ENCODE measurements at regions not wholly inside any gene's neighbourhood (a gene's known extent, or its start where the extent isn't known, plus 50 kb on each side); places are given as distances from the start of the nearest gene placed in this dataset.
"Not testable (repeated sequence)": the region's sequence is repeated elsewhere in the genome, so short reads cannot be mapped to it uniquely, and the experiment has no call there.

DNA sequence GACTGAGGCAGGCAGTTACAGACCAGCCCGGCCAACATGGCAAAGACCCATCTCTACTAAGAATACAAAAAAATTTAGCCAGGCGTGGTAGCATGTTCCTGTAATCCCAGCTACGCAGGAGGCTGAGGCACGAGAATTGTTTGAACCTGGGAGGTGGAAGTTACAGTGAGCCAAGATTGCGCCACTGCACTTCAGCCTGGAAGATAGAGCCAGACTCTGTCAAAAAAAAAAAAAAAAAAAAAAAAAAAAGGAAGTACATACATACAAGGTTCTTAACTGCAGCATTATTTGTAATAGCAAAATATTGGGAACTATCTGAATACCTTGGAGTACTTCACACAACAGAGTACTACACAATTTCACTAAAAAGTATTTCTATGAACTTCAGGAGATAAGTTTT, 183.5 kb upstream of the OLIG3 start:
- Histone ChIP-seq H3K27me3 (ENCODE audit: low read depth) (no peaks in the 10 kb centered on the region), H3K4me1 (peaks cover 13% of the 10 kb centered on the region), H3K9me3 (no peaks in the 10 kb centered on the region), H3K27ac (no peak overlapping the region), H3K4me3 (no peak overlapping the region), H3K36me3 (no peaks in the 10 kb centered on the region)
- peak; percentile 84 for DNase-seq
- TF ChIP-seq, protein P1, sequence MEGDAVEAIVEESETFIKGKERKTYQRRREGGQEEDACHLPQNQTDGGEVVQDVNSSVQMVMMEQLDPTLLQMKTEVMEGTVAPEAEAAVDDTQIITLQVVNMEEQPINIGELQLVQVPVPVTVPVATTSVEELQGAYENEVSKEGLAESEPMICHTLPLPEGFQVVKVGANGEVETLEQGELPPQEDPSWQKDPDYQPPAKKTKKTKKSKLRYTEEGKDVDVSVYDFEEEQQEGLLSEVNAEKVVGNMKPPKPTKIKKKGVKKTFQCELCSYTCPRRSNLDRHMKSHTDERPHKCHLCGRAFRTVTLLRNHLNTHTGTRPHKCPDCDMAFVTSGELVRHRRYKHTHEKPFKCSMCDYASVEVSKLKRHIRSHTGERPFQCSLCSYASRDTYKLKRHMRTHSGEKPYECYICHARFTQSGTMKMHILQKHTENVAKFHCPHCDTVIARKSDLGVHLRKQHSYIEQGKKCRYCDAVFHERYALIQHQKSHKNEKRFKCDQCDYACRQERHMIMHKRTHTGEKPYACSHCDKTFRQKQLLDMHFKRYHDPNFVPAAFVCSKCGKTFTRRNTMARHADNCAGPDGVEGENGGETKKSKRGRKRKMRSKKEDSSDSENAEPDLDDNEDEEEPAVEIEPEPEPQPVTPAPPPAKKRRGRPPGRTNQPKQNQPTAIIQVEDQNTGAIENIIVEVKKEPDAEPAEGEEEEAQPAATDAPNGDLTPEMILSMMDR (IDR thresholded peaks at IDR 0.05), result no peak
- peak; percentile 59 to 75 for ATAC-seq
- intact Hi-C loops (cut with DNase I), result no loop called here

DNA sequence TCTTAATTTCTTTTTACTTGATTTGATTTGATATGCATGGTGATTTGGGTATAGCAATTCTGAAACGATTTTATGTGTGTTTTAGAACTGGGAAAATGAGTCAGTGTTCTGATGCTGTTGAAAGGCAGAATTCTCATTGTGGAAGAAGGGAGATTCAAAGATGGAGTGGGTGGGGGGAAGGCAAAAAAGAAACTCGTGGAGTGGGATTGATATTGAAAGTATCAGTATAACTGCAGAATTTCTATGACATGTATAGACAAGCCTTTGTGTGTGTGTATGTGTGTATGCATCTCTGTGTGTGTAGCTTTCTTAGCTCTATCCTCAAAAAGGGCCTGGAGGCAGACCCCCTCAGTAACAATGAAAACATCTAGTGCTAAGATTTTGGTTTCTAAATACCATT, 184.3 kb upstream of the OLIG3 start:
- H3K36me3 ChIP-seq, result no peaks in the 10 kb centered on the region
- H3K27ac ChIP-seq, result no peak overlapping the region
- no peak for DNase-seq
- intact Hi-C loops (cut with DNase I), result no loop called here
- no peaks in the 10 kb centered on the region for H3K9me3 ChIP-seq
- TF ChIP-seq, protein P1 (IDR thresholded peaks at IDR 0.05), result no peak
- H3K4me3 ChIP-seq, result no peak overlapping the region
- H3K27me3 ChIP-seq (ENCODE audit: low read depth), result no peaks in the 10 kb centered on the region
- ATAC-seq, result no peak
- peaks cover 13% of the 10 kb centered on the region for H3K4me1 ChIP-seq

DNA sequence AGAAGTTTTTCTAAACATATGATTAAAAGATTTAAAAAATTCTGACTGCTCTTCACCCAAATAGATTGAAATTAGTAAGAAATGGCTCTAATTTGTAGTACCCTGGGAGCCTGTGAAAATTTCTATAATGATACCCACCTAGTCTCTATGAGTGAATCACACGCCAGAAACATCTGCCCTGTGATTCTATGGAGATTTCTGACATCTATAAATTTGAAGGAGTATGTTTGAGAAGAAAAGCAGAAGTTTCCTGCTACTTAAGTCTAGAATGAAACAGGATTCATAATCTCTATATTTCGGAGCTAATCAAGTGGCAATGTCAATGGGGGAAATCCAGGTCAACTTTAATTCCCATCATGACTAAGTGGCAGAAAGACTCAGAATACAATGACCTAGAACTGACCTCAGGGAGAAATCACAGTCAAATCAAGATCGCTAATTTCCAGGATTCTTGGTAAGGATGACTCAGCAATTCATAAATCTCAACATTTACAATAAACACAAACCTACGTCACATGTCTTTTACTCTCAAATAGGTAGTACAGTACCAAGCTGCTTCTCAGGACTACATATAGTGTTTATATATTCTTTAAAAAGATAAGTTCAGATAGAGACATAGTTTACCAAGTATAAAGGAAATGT, 186.2 kb upstream of the TNFAIP3 start:
- H3K27me3 ChIP-seq (ENCODE audit: low read depth), result no peaks in the 10 kb centered on the region
- no peak for DNase-seq
- peak in 1 of 2 donors; percentile 49 for ATAC-seq
- no peaks in the 10 kb centered on the region for H3K36me3 ChIP-seq
- TF ChIP-seq, protein P1 (IDR thresholded peaks at IDR 0.05), result no peak
- no peak overlapping the region for H3K27ac ChIP-seq
- H3K4me1 ChIP-seq, result peaks cover 13% of the 10 kb centered on the region
- H3K9me3 ChIP-seq, result no peaks in the 10 kb centered on the region
- no peak overlapping the region for H3K4me3 ChIP-seq
- intact Hi-C loops (cut with DNase I), result no loop called here

DNA sequence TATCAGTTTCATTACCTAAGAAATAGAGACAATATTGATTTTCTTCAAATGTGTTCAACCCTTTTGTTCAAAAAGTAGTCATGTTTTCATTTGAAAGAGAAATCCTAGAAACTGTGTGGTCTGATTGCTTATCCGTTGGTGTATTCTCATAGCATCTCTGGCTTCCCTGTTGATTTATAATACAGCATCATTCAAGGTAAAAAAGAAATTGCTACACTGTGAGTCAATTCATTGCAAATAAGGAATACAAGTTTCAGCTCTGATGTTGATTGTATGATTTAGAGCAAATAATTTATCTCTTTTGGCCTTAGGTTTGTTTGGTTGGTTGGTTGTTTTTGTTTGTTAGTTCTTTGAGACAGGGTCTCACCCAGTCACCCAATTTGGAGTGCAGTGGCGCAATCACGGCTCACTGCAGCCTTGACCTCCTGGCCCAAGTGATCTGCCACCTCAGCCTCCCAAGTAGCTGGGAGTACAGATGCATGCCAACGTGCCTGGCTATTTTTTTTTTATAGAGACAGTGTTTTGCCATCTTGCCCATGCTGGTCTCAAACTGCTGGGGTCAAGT, 185.5 kb upstream of the TNFAIP3 start:
- Histone ChIP-seq H3K4me3 (no peak overlapping the region), H3K4me1 (peaks cover 13% of the 10 kb centered on the region), H3K36me3 (no peaks in the 10 kb centered on the region), H3K27me3 (ENCODE audit: low read depth) (no peaks in the 10 kb centered on the region), H3K9me3 (no peaks in the 10 kb centered on the region), H3K27ac (no peak overlapping the region)
- TF ChIP-seq, protein P1 (IDR thresholded peaks at IDR 0.05), result no peak
- ATAC-seq (no peak), DNase-seq (no peak)
- intact Hi-C loops (cut with DNase I), result no loop called here

DNA sequence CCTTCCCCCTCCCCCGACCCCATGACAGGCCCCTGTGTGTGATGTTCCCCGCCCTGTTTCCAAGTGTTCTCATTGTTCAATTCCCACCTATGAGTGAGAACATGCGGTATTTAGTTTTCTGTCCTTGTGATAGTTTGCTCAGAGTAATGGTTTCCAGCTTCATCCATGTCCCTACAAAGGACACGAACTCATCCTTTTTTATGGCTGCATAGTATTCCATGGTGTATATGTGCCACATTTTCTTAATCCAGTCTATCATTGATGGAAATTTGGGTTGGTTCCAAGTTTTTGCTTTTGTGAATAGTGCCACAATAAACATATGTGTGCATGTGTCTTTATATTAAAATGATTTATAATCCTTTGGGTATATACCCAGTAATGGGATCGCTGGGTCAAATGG, 184.4 kb upstream of the TNFAIP3 start:
- H3K9me3 ChIP-seq; H3K36me3 ChIP-seq; H3K4me3 ChIP-seq; H3K27ac ChIP-seq; H3K4me1 ChIP-seq; intact Hi-C loops (cut with DNase I); DNase-seq; H3K27me3 ChIP-seq (ENCODE audit: low read depth); ATAC-seq: not testable (repeated sequence)

DNA sequence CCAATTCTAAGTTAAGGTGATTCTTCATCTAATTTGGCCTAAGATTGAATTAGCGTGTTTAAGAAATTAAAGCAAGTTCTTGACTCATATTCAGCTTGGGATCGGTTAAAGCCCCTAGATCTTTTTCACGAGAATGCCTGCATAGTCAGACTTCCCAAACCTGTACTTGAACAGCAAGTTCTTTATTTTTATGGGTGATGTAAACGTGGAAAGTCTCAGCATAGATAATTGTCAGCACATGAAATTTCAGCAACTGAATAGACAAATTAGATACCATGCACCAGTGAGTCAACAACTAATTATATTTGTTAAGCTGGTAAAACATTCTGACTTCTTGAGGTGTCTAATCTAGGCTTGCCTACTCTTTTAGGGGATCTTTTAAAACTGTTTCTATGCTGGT, 183.1 kb upstream of the TNFAIP3 start:
- H3K4me3 ChIP-seq, result no peak overlapping the region
- no peak overlapping the region for H3K27ac ChIP-seq
- ATAC-seq (no peak), DNase-seq (no peak)
- no peaks in the 10 kb centered on the region for H3K4me1 ChIP-seq
- H3K9me3 ChIP-seq, result no peaks in the 10 kb centered on the region
- intact Hi-C loops (cut with DNase I), result no loop called here
- H3K27me3 ChIP-seq (ENCODE audit: low read depth), result no peaks in the 10 kb centered on the region
- H3K36me3 ChIP-seq, result no peaks in the 10 kb centered on the region
- TF ChIP-seq, protein P1 (IDR thresholded peaks at IDR 0.05), result no peak
